DND-41 (cell line): ENCODE measurements at regions not wholly inside any gene's neighbourhood (a gene's known extent, or its start where the extent isn't known, plus 50 kb on each side); places are given as distances from the start of the nearest gene placed in this dataset.

ENCODE experiments used
- ATAC-seq: fragments of 200-7000 bp; cut with Tn5 transposase; 3 replicates; pipeline ENCODE4 v1.9.1; 2021; ENCODE audit warnings: low read depth; ENCODE audit not compliant: insufficient read depth
- DNase-seq: peaks from one replicate; pipeline ENCODE4 v3.0.0-alpha.2; 2020
- H2AFZ ChIP-seq: 2 replicates; pipeline ENCODE4 v1.6.0; 2012; ENCODE audit warnings: low read depth, low read length
- H3K27ac ChIP-seq: 2 replicates; pipeline ENCODE4 v1.5.1; 2012; ENCODE audit warnings: low read length, inconsistent platforms
- H3K27me3 ChIP-seq: fragments of 200-600 bp; sonication (generic); 2 replicates; pipeline ENCODE4 v1.6.0; 2012; ENCODE audit warnings: low read length, mild to moderate bottlenecking, inconsistent platforms; ENCODE audit not compliant: insufficient read depth, poor library complexity
- H3K36me3 ChIP-seq: 2 replicates; pipeline ENCODE4 v1.5.1; 2012; ENCODE audit warnings: low read length, inconsistent platforms; ENCODE audit not compliant: insufficient read depth
- H3K4me1 ChIP-seq: 2 replicates; pipeline ENCODE4 v1.5.1; 2012; ENCODE audit warnings: mild to moderate bottlenecking, low read length; ENCODE audit not compliant: insufficient read depth
- H3K4me2 ChIP-seq: 2 replicates; pipeline ENCODE4 v1.6.0; 2012; ENCODE audit warnings: mild to moderate bottlenecking, moderate library complexity, low read length, inconsistent platforms; ENCODE audit not compliant: insufficient read depth
- H3K4me3 ChIP-seq, 2 experiments: fragments of 200-600 bp in 1 of 2; shearing (Covaris generic) in 1 of 2; 2 replicates each; pipeline ENCODE4 v1.5.1; 2012 to 2016; ENCODE audit warnings: inconsistent platforms in 2 of 2, low read length in 2 of 2, mild to moderate bottlenecking in 2 of 2, low read depth in 1 of 2, moderate library complexity in 1 of 2
- H3K79me2 ChIP-seq: 2 replicates; pipeline ENCODE4 v1.6.0; 2012; ENCODE audit warnings: low read length, inconsistent platforms; ENCODE audit not compliant: insufficient read depth
- H3K9ac ChIP-seq: 2 replicates; pipeline ENCODE4 v1.6.0; 2012; ENCODE audit warnings: low read depth, mild to moderate bottlenecking, inconsistent platforms, low read length, moderate library complexity
- H3K9me3 ChIP-seq: 2 replicates; pipeline ENCODE4 v1.5.1; 2012; ENCODE audit warnings: low read length, moderate library complexity, mild to moderate bottlenecking, inconsistent platforms; ENCODE audit not compliant: insufficient read depth, severe bottlenecking
- H4K20me1 ChIP-seq: 2 replicates; pipeline ENCODE4 v1.6.0; 2012; ENCODE audit warnings: low read length; ENCODE audit not compliant: insufficient read depth
- CTCF ChIP-seq: IDR thresholded peaks from 2 replicates; pipeline ENCODE4 v1.5.1; 2012; ENCODE audit warnings: borderline replicate concordance, low read length, moderate library complexity, mild to moderate bottlenecking; ENCODE audit not compliant: poor library complexity, severe bottlenecking; ENCODE audit errors: extremely low read depth
- EZH2 ChIP-seq: IDR thresholded peaks from 3 replicates; pipeline ENCODE4 v1.6.1; 2012; ENCODE audit warnings: borderline replicate concordance, low read depth, mild to moderate bottlenecking, moderate library complexity, low read length, inconsistent platforms; ENCODE audit not compliant: severe bottlenecking

DNA sequence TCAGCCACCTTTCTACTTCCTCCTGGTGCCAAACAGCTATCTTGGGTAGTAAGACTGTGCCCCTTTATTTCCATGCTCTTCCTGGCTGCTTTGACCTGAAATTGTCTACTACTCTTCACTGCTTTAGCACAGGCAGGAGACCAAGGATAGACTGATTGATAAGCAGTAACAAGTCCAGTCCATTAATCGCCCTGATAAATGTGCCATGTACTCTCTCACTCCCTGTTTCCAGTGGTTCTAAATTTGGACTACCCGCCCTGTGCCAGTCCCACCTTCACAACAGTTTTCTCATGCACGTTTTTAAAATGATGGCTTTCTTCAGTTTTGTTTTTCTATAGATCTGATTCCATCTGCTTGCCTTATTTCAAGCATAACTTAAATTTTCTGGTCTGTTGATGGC lies 189.6 kb upstream of the RBMS1 start:
- no peak overlapping the region for H2AFZ ChIP-seq
- H3K9me3 ChIP-seq, result no peaks in the 10 kb centered on the region
- H3K4me2 ChIP-seq, result no peak overlapping the region
- ATAC-seq, result no peak
- H3K27me3 ChIP-seq, result no peaks in the 10 kb centered on the region
- no peaks in the 10 kb centered on the region for H3K79me2 ChIP-seq
- H3K4me1 ChIP-seq, result no peaks in the 10 kb centered on the region
- H4K20me1 ChIP-seq, result no peaks in the 10 kb centered on the region
- no peak overlapping the region for H3K9ac ChIP-seq
- H3K27ac ChIP-seq, result no peak overlapping the region
- no peak for DNase-seq
- no peak for TF ChIP-seq EZH2
- TF ChIP-seq CTCF, result no peak
- no peaks in the 10 kb centered on the region for H3K36me3 ChIP-seq
- H3K4me3 ChIP-seq, result no peak overlapping the region

DNA sequence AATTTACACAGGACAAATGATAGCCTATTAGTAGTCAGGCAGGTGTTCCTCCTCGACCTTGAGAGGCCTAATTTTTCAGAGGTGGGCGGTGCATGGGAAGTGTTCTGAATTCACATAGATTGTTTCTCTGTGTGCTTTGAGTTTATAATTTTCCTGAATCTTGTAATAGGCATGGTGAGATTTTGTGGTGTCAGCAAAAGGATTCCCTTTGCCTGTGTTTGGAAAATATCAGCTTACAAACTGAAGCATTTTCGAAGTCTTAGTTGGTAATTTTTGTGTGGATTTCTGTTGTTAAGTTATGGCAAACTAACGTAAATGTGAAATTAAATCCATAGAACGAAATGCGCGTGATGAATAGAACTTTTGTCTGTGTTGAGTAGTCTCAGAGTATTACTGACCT lies 194.0 kb upstream of the RBMS1 start:
- Histone ChIP-seq H3K4me3 (no peak overlapping the region), H3K27ac (no peak overlapping the region), H4K20me1 (no peaks in the 10 kb centered on the region), H2AFZ (no peak overlapping the region), H3K27me3 (no peaks in the 10 kb centered on the region), H3K36me3 (no peaks in the 10 kb centered on the region), H3K79me2 (no peaks in the 10 kb centered on the region), H3K9ac (no peak overlapping the region), H3K9me3 (no peaks in the 10 kb centered on the region), H3K4me2 (no peak overlapping the region), H3K4me1 (no peaks in the 10 kb centered on the region)
- DNase-seq, result no peak
- ATAC-seq, result no peak
- no peak for TF ChIP-seq EZH2
- no peak for TF ChIP-seq CTCF

GRCh38 chr2:160689441-160689840 lies 195.8 kb upstream of the RBMS1 start:
- Histone ChIP-seq H3K4me2 (no peak overlapping the region), H3K4me1 (no peaks in the 10 kb centered on the region), H3K9me3 (no peaks in the 10 kb centered on the region), H3K36me3 (no peaks in the 10 kb centered on the region), H3K79me2 (no peaks in the 10 kb centered on the region), H3K9ac (no peak overlapping the region), H3K27ac (no peak overlapping the region), H4K20me1 (no peaks in the 10 kb centered on the region), H2AFZ (no peak overlapping the region), H3K27me3 (no peaks in the 10 kb centered on the region), H3K4me3 (no peak overlapping the region)
- TF ChIP-seq EZH2, result no peak
- no peak for TF ChIP-seq CTCF
- ATAC-seq (no peak), DNase-seq (no peak)

DNA sequence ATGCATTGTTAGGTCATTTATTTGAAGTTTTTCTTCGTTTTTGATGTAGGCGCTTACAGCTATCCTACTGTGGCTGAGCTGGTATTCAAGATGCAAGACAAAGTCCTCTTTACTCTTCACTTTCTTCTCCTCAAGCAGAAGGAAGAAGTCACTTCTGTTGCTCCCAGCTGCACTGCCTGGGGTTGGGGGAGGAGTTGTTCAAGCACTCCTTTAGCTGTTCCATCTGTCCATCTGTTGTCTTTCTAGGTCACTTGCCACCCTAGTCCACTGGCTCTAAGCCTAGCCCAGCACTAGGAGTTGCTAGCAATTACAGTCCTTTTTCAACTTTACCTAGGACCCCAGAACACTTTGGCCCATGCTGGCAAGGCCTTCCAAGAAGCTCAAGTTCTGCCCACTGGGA lies 200.6 kb upstream of the RBMS1 start:
- Histone ChIP-seq H3K9me3 (no peaks in the 10 kb centered on the region), H4K20me1 (no peaks in the 10 kb centered on the region), H3K4me1 (no peaks in the 10 kb centered on the region), H3K27me3 (no peaks in the 10 kb centered on the region), H3K4me3 (no peak overlapping the region), H3K4me2 (no peak overlapping the region), H2AFZ (no peak overlapping the region), H3K79me2 (no peaks in the 10 kb centered on the region), H3K36me3 (no peaks in the 10 kb centered on the region), H3K27ac (no peak overlapping the region), H3K9ac (no peak overlapping the region)
- TF ChIP-seq EZH2 (no peak), CTCF (no peak)
- DNase-seq, result no peak
- no peak for ATAC-seq
